GM21423 (cell line): ENCODE measurements at regions not wholly inside any gene's neighbourhood (a gene's known extent, or its start where the extent isn't known, plus 50 kb on each side); places are given as distances from the start of the nearest gene placed in this dataset.
"Not testable (repeated sequence)": the region's sequence is repeated elsewhere in the genome, so short reads cannot be mapped to it uniquely, and the experiment has no call there.

Experiments used
- ATAC-seq: cut with Tn5 transposase; IDR thresholded peaks from one replicate; pipeline ENCODE4 v1.9.1; 2021; ENCODE audit warnings: mild to moderate bottlenecking, moderate library complexity; ENCODE audit not compliant: unreplicated experiment

DNA sequence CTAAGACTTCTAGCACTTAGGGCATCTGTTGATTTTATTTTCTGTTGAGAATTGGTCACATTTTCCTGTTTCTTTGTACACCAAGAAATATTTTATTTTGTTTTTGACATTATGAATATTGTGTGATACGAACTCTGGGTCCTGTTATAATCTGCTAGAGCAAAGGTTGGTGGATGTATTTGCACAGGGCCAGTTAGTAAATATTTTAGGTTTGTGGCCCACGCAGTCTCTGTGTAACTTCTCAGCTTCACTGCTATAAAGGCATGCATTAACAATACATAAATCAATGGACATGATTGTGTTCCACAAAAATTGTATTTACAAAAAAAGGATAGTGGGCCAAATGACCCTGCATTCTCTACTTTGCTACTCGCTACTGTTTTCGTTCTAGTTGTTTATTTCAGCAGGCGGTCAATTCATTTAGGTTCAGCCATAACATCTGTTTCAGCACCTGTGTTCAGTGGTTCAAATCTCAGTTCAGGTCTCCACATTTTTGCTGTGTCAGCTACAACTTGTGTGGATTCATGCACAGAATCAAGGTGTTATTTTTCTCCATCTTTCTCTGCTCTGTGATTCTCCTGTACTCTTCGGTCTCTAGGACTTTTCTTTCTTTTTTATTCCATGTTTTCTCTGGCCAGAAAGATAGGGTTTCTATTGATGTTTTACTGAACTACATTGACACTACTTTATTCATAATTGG lies 786.2 kb downstream of the ETS1 start:
- no peak for ATAC-seq

DNA sequence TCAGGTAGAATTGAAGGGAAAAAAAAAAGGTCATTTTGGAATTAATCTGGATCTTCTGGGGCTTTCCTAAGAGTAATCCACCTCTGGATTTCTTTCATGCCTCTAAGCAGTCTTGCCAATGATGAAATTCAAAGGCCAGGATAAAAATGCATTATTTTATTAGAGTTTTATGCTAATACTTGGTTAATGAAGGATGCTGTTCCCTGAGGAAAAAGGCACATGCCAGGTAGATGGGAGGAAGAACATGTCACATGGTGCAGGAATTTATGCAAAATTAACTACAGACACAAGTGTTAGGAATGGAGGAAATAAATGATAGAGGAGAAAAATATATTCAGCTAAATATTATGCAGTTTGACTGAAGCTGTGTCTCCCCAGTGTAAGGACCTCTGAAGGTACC lies 792.0 kb downstream of the ETS1 start:
- ATAC-seq: no peak

- no peak for ATAC-seq
These were observed 791.3 kb upstream of the KIRREL3 start for GRCh38 chr11:127791844-127792243.

DNA sequence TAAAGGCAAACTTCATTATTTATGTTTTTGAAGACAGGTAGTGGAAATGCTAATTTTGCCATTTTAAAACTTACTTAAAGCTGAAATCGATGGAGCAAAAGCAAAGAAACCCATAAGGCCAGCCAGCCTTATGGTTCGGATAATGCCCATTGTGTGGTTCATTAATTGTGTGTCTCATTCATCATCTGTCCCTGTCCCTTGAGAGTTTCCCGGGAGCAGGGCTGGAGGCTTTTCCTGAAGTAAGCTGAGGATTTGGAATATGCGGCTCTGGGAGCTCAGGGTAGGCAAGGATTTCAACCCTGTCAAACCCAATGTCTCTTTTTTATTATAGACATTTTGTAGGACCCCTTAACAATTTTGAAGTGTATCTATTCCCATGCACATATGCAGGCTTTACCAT lies 790.0 kb upstream of the KIRREL3 start:
- no peak for ATAC-seq

GRCh38 chr11:127789927-127790326 lies 789.4 kb upstream of the KIRREL3 start:
- ATAC-seq: no peak

- not testable (repeated sequence) for ATAC-seq
These were observed 772.4 kb upstream of the KIRREL3 start for GRCh38 chr11:127772938-127773337.

GRCh38 chr11:127768931-127769330 lies 768.4 kb upstream of the KIRREL3 start:
- ATAC-seq: not testable (repeated sequence)

DNA sequence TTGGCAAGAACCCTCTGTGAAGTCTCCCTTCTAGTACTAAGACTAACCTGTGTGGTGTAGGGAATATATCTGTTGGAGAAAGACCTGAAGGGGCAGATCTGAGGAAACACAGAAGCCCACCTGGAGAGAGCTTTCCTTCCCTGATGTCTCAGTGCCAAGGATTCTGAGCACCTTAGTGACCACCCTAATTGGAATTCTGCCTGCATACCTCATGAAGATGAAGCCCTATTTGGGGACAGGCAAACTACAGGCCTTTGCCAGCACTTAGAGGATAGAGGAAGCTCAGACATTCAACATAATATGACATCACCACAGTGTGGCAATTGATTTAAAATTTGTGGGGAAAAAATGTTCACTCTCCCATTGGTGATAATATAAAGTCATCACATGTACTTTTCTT lies 766.2 kb upstream of the KIRREL3 start:
- no peak for ATAC-seq

GRCh38 chr11:127738771-127739286 lies 738.3 kb upstream of the KIRREL3 start:
- no peak for ATAC-seq

- ATAC-seq: no peak
These were observed 736.9 kb upstream of the KIRREL3 start for GRCh38 chr11:127737499-127737898.

DNA sequence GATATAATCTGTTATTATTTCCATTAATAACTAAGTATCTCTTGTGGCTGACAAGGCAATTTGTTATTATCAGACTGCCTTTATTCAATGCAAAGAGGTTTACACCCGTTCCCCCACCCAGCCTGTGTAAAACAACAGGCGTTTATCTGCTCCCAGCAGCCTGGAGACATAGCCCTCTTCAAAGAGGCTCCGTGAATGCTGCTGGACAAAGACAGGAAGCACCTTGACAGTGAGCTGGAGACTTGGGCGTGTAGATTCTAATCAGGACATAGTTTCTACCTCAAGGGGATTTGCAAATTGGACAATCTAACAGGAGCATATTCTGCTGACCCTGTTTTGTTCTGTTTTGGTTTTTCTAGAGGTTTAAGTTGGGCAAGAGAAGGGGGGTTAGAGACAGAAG lies 733.0 kb upstream of the KIRREL3 start:
- no peak for ATAC-seq

DNA sequence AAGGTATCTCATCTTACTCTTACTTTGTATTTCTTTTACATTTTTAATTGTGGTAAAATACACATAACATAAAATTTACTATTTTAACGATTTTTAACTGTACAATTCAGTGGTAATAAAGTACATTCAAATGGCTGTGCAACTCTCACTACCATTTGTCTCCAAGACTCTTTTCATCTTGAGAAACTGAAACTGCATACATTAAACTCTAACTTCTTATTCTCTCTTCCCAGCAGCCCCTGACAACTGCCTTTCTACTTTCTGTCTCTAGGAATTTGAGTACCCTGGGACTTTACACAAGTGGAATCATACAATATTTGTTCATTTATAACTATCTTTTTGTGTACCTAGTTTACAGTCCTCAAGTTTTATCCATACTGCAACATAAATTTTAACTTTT lies 725.8 kb upstream of the KIRREL3 start:
- no peak for ATAC-seq

GRCh38 chr11:127723714-127724113 lies 723.1 kb upstream of the KIRREL3 start:
- no peak for ATAC-seq

GRCh38 chr11:127713226-127713625 lies 712.7 kb upstream of the KIRREL3 start:
- no peak for ATAC-seq

- no peak for ATAC-seq
These were observed 711.2 kb upstream of the KIRREL3 start for GRCh38 chr11:127711748-127712147.

DNA sequence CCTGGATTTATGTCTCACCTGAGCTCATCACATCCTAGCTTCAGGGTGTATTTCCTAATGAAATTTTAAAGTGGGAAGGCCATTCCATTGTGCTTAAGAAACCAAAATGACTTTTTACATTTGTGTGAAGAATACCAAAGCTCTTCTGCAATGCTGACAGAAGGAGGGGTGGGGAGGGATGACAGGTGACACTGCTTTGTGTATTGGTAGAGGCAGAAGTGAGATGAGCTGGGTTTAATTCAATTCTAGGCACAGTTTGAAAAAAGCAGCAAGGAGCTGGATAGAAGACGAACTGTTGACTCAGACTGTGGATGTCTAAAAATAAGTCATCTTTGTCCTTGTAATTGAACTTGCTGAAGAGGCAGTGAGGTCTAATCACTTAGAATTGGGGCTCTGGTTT lies 710.3 kb upstream of the KIRREL3 start:
- no peak for ATAC-seq

GRCh38 chr11:127709960-127710359 lies 709.4 kb upstream of the KIRREL3 start:
- no peak for ATAC-seq

DNA sequence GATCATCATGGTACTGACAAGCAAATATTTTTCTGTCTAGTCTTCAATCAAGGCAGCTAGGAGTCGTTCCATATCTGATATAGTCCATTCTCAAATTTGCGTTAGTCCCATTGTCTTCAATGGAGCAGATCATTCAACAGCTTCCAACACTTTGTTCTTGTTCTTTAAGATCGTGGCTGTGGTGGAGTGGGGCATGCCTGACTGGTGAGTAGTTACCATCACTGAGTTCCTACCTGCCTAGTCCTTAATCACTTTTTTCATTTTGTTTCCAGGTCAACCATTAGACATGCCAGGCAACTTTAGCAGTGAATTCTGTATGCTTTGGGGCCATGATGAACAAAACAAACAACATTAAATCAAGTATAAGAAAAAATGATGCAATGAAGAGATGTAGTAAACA lies 693.1 kb upstream of the KIRREL3 start:
- no peak for ATAC-seq

DNA sequence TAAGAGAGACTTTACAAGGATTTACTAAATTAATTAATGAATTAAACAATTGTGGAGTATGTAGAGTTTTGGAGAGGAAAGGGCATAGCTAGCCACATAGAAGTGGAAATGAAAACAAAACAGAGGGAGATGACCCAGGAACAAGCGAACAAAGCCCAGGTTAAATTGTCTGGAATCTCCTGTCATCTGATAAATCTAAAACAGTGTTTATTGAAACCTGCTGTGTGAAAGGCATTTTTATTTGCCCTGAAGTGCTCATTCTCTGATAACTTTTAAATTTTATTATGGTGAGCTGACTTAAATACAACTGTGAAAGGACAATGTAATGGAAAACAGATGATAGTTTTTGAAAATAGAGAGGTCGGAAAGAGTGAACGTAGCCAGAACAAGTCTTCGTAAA lies 682.8 kb upstream of the KIRREL3 start:
- no peak for ATAC-seq

GRCh38 chr11:127679816-127680545 lies 679.4 kb upstream of the KIRREL3 start:
- no peak for ATAC-seq

- ATAC-seq: no peak
These were observed 678.1 kb upstream of the KIRREL3 start for GRCh38 chr11:127678631-127679030.

DNA sequence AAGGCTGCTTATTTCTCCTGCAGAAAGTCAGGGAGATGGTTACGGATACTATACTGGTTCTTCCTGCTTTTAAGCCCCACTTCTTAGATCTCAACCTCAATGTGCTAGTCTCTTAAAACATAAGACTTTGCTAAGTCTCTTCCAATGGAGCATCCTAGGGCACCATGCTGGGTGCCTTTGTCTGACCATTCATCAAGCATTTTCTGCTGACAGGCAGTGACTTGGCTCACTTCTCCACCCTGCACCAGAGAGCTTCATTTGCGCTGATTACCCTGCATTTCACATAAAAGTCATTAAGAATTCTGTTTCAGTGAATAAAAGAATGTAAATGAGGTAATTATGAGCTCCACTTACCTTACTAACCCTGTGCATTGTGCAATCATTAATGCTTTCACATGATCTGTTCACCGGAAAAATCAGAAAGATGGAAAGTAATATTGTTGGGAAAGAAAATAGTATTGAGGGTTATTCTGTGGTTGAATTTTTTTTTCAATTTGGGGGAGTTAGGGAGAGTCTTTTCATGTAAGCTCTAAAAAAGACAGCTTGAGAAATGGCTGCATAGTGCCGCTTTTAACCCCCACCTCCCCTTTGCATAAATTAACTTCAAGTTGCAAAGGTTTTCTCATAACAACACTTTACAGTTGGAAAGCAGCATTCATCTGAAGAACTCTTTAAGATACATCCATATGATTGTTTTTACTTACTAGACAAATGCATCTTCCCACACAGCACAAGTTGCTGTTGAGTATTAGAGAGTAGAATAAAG lies 677.3 kb upstream of the KIRREL3 start:
- ATAC-seq: no peak
